CD14-positive monocyte (primary cell): ENCODE measurements at regions not wholly inside any gene's neighbourhood (a gene's known extent, or its start where the extent isn't known, plus 50 kb on each side); places are given as distances from the start of the nearest gene placed in this dataset.

ENCODE experiments used
- DNase-seq, 3 donors: peaks; one replicate each; pipeline ENCODE4 v3.0.0-alpha.2; 2011 to 2022
- H2AFZ ChIP-seq: 2 replicates; pipeline ENCODE4 v1.6.0; 2012; ENCODE audit warnings: mild to moderate bottlenecking, low read depth, low read length, inconsistent platforms; ENCODE audit not compliant: insufficient read depth, poor library complexity, severe bottlenecking
- H3K27ac ChIP-seq, 2 donors: 1 replicate in 1 of 2; 2 replicates in 1 of 2; pipeline ENCODE4 v1.5.1; 2012 to 2013; ENCODE audit warnings: low read length in 2 of 2, control low read depth in 1 of 2, inconsistent platforms in 1 of 2, low read depth in 1 of 2, mild to moderate bottlenecking in 1 of 2
- H3K27me3 ChIP-seq, 2 donors: one replicate each; pipeline versions ENCODE4 v1.6.0 to v1.6.1; 2011 to 2013; ENCODE audit warnings: low read length in 2 of 2; ENCODE audit not compliant: control insufficient read depth in 2 of 2, insufficient read depth in 2 of 2
- H3K36me3 ChIP-seq, 2 donors: replicated peaks in 1 of 2; 1 replicate in 1 of 2; 2 replicates in 1 of 2; pipeline versions ENCODE4 v1.5.1 to v1.6.1; 2012 to 2013; ENCODE audit warnings: low read length in 2 of 2, control low read depth in 1 of 2, inconsistent platforms in 1 of 2, mild to moderate bottlenecking in 1 of 2; ENCODE audit not compliant: insufficient read depth in 2 of 2, control insufficient read depth in 1 of 2
- H3K4me1 ChIP-seq, 2 donors: 1 replicate in 1 of 2; 2 replicates in 1 of 2; pipeline versions ENCODE4 v1.5.1 to v1.6.1; 2012 to 2013; ENCODE audit warnings: low read length in 2 of 2, control low read depth in 1 of 2, inconsistent platforms in 1 of 2, mild to moderate bottlenecking in 1 of 2, moderate library complexity in 1 of 2; ENCODE audit not compliant: insufficient read depth in 2 of 2, control insufficient read depth in 1 of 2
- H3K4me2 ChIP-seq: replicated peaks from 2 replicates; pipeline ENCODE3; 2012; ENCODE audit warnings: low read length, moderate library complexity, mild to moderate bottlenecking; ENCODE audit not compliant: poor library complexity, severe bottlenecking; ENCODE audit errors: extremely low read depth
- H3K4me3 ChIP-seq, 3 experiments: fragments of 200-600 bp in 1 of 3; sonication (generic) in 1 of 3; replicated peaks in 1 of 3; 1 replicate in 2 of 3; 2 replicates in 1 of 3; pipeline ENCODE4 v1.5.1; 2011 to 2013; ENCODE audit warnings: low read length in 3 of 3, mild to moderate bottlenecking in 3 of 3, control low read depth in 2 of 3, low read depth in 2 of 3, inconsistent platforms in 1 of 3, moderate library complexity in 1 of 3
- H3K79me2 ChIP-seq: 2 replicates; pipeline ENCODE4 v1.6.0; 2012; ENCODE audit warnings: mild to moderate bottlenecking, control low read depth, inconsistent platforms, low read length, moderate library complexity; ENCODE audit not compliant: insufficient read depth
- H3K9ac ChIP-seq: 2 replicates; pipeline ENCODE4 v1.6.0; 2017; ENCODE audit warnings: low read length, mild to moderate bottlenecking; ENCODE audit not compliant: insufficient read depth, poor library complexity, severe bottlenecking
- H3K9me3 ChIP-seq, 2 donors: replicated peaks in 1 of 2; 1 replicate in 1 of 2; 2 replicates in 1 of 2; pipeline versions ENCODE4 v1.5.1 to v1.6.1; 2012 to 2013; ENCODE audit warnings: low read length in 2 of 2, control low read depth in 1 of 2; ENCODE audit not compliant: control insufficient read depth in 1 of 2, insufficient read depth in 1 of 2
- H4K20me1 ChIP-seq: 2 replicates; pipeline ENCODE4 v1.6.0; 2012; ENCODE audit warnings: mild to moderate bottlenecking, low read length, control low read depth, moderate library complexity; ENCODE audit not compliant: insufficient read depth
- H3K27ac Mint-ChIP-seq, 7 donors: one replicate each; pipeline ENCODE4 v1.8.0; 2020; ENCODE audit warnings: mild to moderate bottlenecking in 7 of 7, mixed read lengths in 7 of 7, moderate library complexity in 6 of 7, inconsistent platforms in 2 of 7
- H3K27me3 Mint-ChIP-seq, 3 donors: one replicate each; pipeline ENCODE4 v1.8.0; 2021 to 2022; ENCODE audit warnings: low read depth in 3 of 3, mild to moderate bottlenecking in 3 of 3, mixed read lengths in 3 of 3, moderate library complexity in 3 of 3, inconsistent platforms in 1 of 3
- H3K36me3 Mint-ChIP-seq, 2 donors: one replicate each; pipeline ENCODE4 v1.8.0; 2020; ENCODE audit warnings: mixed read lengths in 2 of 2, inconsistent platforms in 1 of 2, mild to moderate bottlenecking in 1 of 2
- H3K4me1 Mint-ChIP-seq: one replicate; pipeline ENCODE4 v1.8.0; 2020; ENCODE audit warnings: mild to moderate bottlenecking, mixed read lengths
- H3K4me3 Mint-ChIP-seq, 2 donors: one replicate each; pipeline ENCODE4 v1.8.0; 2020; ENCODE audit warnings: mild to moderate bottlenecking in 2 of 2, mixed read lengths in 2 of 2, moderate library complexity in 1 of 2
- H3K9me3 Mint-ChIP-seq, 7 donors: one replicate each; pipeline ENCODE4 v1.8.0; 2020 to 2022; ENCODE audit warnings: mixed read lengths in 7 of 7, mild to moderate bottlenecking in 6 of 7, moderate library complexity in 6 of 7, inconsistent platforms in 2 of 7
- CTCF ChIP-seq: fragments of 200-600 bp; IDR thresholded peaks from one replicate; pipeline ENCODE4 v1.8.0; 2022; ENCODE audit warnings: antibody characterized with exemption, mild to moderate bottlenecking
- WGBS: methylation state at CpG from one replicate; pipeline ENCODE4 v1.1.5; 2013; ENCODE audit warnings: missing lambda C conversion rate; ENCODE audit not compliant: insufficient coverage; 5-methylcytosine and 5-hydroxymethylcytosine counted together
- intact Hi-C, 2 donors: fragments of 100-400 bp; cut with micrococcal nuclease; formaldehyde crosslinking; loops; one replicate each; pipeline versions ENCODE4 v1.15.0 to v1.15.1; 2023

- intact Hi-C loops: no loop called here
- H3K27ac Mint-ChIP-seq: no peak overlapping the region
- no peak for DNase-seq
Observed at GRCh38 chr9:93900971-93901861, 53.9 kb downstream of the BARX1 start.

DNA sequence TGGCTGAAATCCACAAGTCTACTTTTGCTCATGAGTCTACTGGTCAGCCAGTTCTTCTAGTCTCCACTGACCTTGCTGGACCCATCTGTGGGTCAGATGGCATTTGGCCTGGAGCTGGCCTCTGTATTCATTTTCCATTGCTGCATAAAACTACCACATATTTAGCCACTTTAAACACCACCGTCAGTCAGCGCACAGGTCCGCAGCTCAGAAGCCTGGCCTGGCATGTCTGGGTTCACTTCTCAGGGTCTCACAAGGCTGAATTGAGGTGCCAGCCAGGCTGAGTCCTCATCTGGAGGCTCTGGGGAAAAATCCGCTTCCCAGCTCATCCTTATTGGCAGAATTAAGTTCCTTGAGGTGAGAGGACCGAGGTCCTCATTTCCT is 54.7 kb downstream of the BARX1 start:
- intact Hi-C loops: no loop called here
- no peaks in the 10 kb centered on the region for H4K20me1 ChIP-seq
- TF ChIP-seq CTCF: no peak
- Mint-ChIP-seq H3K36me3 (no peaks in the 10 kb centered on the region), H3K4me1 (no peaks in the 10 kb centered on the region), H3K27ac (no peak overlapping the region), H3K4me3 (no peak overlapping the region), H3K9me3 (peaks cover 0 to 5% (median 4%) of the 10 kb centered on the region in 7 donors), H3K27me3 (peaks cover 1 to 7% (median 5%) of the 10 kb centered on the region in 3 donors)
- H3K4me3 ChIP-seq: no peak overlapping the region
- 96% methylated on average over 3 of the region's 5 CpGs for WGBS
- no peaks in the 10 kb centered on the region for H3K36me3 ChIP-seq
- no peaks in the 10 kb centered on the region for H3K27me3 ChIP-seq
- no peak overlapping the region for H2AFZ ChIP-seq
- no peaks in the 10 kb centered on the region for H3K4me1 ChIP-seq
- no peaks in the 10 kb centered on the region for H3K9me3 ChIP-seq
- DNase-seq: no peak
- no peak overlapping the region for H3K9ac ChIP-seq
- H3K79me2 ChIP-seq: no peaks in the 10 kb centered on the region
- no peak overlapping the region for H3K4me2 ChIP-seq
- H3K27ac ChIP-seq: no peak overlapping the region

More at GRCh38 chr9:93900971-93901861, 53.9 kb downstream of the BARX1 start:
- Histone ChIP-seq H2AFZ (no peak overlapping the region), H3K4me1 (no peaks in the 10 kb centered on the region), H3K4me2 (no peak overlapping the region), H3K9me3 (no peaks in the 10 kb centered on the region), H4K20me1 (no peaks in the 10 kb centered on the region), H3K9ac (no peak overlapping the region), H3K27ac (no peak overlapping the region), H3K79me2 (no peaks in the 10 kb centered on the region), H3K27me3 (no peaks in the 10 kb centered on the region), H3K4me3 (no peak overlapping the region), H3K36me3 (no peaks in the 10 kb centered on the region)
- 94% methylated on average over 13 of the region's 13 CpGs for WGBS
- H3K4me1 Mint-ChIP-seq: no peaks in the 10 kb centered on the region
- H3K9me3 Mint-ChIP-seq: peaks cover 0 to 5% (median 4%) of the 10 kb centered on the region in 7 donors
- H3K36me3 Mint-ChIP-seq: no peaks in the 10 kb centered on the region
- TF ChIP-seq CTCF: no peak
- peaks cover 0 to 7% (median 6%) of the 10 kb centered on the region in 3 donors for H3K27me3 Mint-ChIP-seq
- H3K4me3 Mint-ChIP-seq: no peak overlapping the region
